DLD1 (cell line): ENCODE measurements at regions not wholly inside any gene's neighbourhood (a gene's known extent, or its start where the extent isn't known, plus 50 kb on each side); places are given as distances from the start of the nearest gene placed in this dataset.

Experiments used
- in situ Hi-C: cut with HindIII; loops from 2 replicates; pipeline ENCODE4 v1.10.0; 2017; ENCODE audit warnings: low sequenced_read_pairs

DNA sequence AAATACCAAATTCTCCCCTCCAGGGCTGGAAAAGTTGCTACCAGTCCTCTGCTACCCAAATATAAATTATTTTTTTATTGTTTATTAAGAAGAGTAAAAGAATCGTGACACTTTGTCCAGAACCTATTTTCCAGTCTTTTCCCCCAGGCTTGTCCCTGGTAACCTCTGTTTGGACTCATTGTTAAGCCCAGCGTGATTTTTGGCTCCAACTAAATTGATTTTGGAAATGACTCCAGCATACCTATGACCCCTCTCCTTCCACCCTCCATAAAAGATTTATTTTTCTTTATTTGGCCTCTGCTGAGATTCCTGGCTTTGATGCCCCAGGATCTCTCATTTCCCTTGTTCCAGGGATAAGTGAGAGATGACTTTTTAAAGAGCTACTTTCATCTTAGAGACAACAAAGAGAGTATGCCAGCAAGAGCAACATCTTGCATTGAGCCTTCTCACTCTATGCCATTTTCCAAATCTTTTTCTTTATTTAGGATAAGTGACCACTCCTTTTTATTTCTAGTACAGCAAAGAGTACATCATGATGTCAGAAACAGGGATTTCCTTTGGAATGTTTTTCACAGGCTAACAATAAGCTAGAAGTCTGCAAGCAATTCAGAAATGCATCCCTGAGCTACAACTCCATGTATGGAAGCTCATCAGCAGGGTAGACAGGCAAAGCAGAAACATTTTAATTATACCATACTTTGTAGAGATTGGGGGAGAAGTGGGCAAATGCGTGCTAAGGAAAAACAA lies 75.8 kb downstream of the DAD1 start:
- in situ Hi-C loops = no loop called here

GRCh38 chr14:22512106-22512814 lies 76.8 kb downstream of the DAD1 start:
- in situ Hi-C loops = no loop called here

DNA sequence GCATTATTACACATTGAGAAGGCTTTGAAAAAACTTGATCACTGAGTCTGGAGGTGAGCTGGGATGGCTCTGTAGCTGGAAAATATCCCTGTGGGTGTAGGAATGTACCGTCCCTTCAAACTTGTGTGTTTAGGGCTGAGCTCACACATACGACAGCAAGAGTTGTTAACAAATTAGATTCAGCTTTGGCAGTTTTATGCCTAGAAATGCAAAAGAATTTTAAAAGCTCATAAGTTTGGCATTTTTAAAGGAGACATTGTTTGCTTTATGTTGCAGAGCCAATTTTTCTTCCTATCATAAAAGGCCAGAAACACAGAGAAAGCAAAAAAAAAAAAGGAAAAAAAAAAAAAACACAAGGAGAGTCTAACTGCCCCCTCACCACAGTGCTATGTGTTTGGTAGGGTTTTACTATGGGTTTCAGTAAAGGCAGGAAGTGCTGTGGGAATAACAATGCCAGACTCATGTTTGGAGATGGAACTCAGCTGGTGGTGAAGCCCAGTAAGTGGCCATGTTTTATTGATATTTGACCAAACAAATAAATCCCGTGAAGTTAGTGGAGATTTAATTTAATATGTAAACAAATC lies 78.4 kb downstream of the DAD1 start:
- in situ Hi-C loops = no loop called here

DNA sequence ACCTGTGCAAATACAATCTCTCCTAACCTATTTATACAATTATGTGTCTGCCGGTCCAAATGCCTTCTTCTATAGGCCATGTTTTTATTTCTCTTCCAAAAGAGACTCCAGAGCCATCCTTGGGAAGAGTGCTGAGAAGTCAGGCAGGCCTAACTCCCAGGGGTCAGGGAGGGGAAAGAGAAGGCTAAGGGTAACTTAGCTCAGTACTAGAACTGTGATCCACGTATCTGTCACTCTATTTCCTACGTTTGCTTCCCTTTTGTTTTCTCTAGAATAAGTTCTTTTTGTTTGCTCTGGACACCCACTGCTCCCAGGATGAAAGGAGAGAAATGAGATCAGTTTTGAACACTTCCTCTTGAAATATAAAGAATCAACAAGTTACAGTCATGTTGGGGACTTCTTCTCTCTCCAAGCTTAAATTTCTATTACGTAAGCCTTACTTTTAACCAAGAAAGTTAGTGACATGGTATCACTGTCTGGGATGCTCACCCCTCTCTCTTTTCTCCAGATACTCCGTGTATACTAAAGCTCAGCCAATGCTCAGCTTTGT lies 79.2 kb downstream of the DAD1 start:
- in situ Hi-C loops = no loop called here

- in situ Hi-C loops = no loop called here
Measured at GRCh38 chr14:22509036-22509709, 79.9 kb downstream of the DAD1 start.

DNA sequence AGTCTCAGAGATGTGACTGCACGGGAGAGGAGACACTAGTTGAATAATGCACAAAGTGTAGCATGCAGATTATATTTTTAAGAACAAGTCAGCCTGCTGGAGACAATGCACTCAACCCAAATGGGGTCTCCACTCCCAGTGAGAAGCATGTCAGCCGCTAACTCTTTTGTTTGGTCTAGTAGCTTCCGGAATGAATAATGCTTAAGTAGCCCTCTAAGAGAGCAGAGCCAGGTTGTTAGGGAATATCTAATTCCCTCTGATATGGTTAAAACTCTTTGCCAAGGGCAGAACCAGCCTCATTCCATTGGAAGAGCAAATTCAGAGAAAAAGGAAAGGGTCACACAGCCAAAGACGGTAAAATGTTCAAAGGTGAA lies 80.4 kb downstream of the DAD1 start:
- in situ Hi-C loops = no loop called here

- in situ Hi-C loops = no loop called here
Measured at GRCh38 chr14:22508150-22508457, 80.9 kb downstream of the DAD1 start.

- in situ Hi-C loops = no loop called here
Measured at GRCh38 chr14:22506778-22507351, 82.2 kb downstream of the DAD1 start.

GRCh38 chr14:22506378-22506710 lies 82.7 kb downstream of the DAD1 start:
- in situ Hi-C loops = no loop called here

DNA sequence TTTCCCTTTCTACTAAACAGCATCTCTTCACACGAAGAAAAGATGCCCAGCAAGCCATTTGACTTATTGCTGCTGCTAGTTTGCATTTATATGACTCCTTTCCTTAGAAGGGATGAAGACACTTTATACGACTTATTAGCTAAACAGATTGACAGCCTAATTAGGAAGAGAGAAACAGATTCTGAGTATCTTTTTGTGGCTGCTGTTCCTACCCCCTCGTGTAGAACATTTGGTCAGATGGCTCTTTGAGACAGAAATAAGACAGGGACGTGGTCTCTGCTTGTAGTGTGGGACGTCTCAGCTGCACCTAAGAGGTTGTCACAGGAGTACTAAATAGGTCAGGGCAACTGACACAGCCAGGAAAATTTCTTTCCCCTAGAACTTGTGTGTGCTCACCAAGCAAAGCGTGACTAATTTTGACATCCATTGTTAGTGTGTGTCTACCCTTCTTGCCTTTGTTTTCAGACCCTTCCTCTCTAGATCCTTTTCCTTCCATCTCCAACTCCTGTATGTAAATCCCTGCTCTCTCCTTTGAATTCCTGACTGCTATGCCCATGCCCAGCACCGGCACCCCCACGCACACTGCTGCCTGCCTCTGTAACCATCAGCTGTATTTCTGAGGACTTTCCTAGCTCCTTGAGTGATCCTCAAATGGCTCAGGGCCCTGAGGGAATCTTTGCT lies 83.2 kb downstream of the DAD1 start:
- in situ Hi-C loops = no loop called here

GRCh38 chr14:22505309-22505696 lies 83.7 kb downstream of the DAD1 start:
- in situ Hi-C loops = no loop called here

GRCh38 chr14:22502551-22502950 lies 86.5 kb downstream of the DAD1 start:
- in situ Hi-C loops = no loop called here

DNA sequence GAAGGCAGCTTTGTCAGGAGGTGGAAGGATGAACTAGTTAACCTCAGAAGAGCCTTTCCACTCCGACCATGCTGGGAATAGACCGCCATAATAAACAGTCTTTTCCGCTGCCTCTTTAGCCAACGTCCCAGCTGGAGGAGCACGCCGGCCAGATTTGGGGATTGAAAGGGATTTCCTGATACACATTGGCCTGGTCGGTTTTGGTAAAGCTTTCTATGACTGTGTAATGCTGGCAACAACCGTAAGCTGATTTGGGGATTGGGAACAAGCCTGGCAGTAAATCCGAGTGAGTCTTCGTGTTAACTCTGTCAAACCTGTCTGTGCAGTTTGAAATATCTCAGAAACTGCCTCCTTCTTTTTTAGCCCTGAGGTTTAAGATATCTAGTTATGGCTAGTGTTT lies 87.0 kb downstream of the DAD1 start:
- in situ Hi-C loops = no loop called here

DNA sequence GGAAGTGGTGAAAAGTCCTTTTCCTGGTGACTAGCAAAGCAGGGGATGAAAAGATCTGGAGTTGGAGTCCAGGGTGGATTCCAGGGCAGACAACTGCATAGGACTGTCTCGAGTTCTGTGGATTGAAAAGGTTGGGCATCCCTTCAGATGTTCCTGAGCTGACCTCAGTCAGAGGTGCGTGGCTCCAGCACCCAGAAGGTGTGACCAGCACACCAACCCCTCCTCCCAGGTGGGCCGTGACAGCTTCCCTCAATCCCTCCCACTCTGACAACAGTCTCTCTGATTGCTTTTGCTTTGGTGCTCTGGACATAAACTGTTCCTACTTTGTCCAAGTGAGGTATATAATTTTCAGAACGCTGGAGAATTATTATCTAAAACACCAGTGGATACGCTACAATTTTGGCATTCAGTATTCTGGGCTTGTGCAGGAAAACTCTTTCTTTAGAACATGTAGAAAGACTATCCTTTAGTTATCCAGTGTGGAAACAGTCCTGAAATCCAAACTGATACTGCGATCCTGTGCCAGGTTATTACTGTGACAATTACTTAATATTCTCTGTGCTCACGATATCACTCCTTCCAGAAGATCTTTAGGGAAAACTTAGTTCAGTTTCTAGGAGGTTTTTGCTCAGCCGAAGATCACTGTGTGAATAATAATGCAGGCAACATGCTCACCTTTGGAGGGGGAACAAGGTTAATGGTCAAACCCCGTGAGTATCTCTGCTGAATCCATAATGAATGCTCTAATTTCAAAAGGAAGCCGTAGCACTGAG lies 87.9 kb downstream of the DAD1 start:
- in situ Hi-C loops = no loop called here

DNA sequence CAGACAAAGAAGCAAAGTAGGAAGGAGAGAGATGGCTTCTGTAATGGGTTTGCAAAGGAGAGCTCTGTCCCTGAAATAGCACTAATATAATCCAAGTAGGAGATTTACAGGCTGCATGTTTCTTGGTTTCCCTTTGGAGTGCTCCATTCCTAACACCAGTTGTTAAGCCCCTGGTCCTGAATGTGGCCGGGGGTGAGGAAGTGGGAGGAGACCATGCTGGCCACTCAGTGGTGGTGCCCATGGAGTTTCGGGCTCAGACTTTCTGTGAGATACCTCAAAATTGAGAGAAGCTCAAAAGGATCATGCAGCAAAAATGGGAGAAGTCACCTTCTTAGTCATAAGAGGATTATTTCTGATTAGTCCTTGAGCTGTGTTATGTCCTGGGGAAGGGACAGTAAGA lies 88.5 kb downstream of the DAD1 start:
- in situ Hi-C loops = no loop called here

- in situ Hi-C loops = no loop called here
Measured at GRCh38 chr14:22497671-22498093, 91.3 kb downstream of the DAD1 start.

DNA sequence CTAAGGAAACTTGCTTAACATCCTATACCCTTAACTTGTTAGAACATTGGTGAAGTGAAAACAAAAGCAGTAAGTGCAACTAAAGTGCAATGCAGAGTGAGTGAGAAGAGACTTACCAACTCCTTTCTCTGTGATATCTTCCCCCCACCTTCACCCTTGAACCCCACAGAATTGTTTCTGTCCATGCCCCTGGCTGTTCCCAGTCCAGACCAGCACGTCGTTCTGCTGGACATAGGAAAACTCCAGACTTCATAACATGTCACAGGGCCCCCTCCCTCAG lies 91.9 kb downstream of the DAD1 start:
- in situ Hi-C loops = no loop called here

- in situ Hi-C loops = no loop called here
Measured at GRCh38 chr14:22494486-22495135, 94.4 kb downstream of the DAD1 start.

DNA sequence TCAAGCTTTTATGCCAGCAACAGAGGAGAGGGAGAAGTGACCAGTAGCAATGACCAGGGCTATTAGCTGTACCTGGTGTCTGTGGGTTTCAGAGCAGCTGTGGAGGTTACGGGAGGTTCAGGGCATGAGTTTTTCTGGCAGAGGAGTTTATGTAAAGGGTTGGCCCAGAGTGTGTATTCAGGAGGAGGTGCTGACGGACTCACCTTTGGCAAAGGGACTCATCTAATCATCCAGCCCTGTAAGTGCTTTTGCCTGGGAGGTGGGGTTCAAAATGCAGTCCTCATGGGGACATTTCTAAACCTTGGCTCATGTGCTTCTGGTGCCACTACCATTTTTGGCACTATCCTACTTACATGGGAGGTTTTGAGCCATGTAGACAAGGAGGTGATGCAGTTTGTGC lies 95.3 kb downstream of the DAD1 start:
- in situ Hi-C loops = no loop called here
